ENCODE measurements at regions not wholly inside any gene's neighbourhood (a gene's known extent, or its start where the extent isn't known, plus 50 kb on each side); places are given as distances from the start of the nearest gene placed in this dataset.

DNA sequence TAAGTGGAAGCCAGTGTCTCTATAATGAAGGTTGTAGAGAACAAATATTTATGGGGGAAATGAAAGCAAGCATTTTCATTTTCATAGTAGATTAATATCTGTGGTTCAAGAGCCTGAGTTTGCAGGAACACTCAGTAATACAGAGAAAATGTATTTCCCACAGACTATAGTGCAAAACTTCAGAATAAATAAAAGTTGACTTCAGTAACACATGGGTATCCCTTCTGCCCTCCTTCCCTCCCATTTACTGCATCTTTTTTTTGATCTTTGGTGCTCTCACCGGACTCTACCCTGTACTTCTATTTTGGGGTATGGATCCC, 75.3 kb upstream of the AMN1 start:
- Histone ChIP-seq H3K9me2 (ENCODE audit: insufficient read depth) (no peaks in the 10 kb centered on the region), H2AFZ (no peak overlapping the region), H3K9me3 (ENCODE audit: low read depth) (no peaks in the 10 kb centered on the region), H3K27ac (no peak overlapping the region), H3K27me3 (replicated peaks; ENCODE audit: insufficient read depth) (no peaks in the 10 kb centered on the region; the same call in 1 of the 2 replicates), H3K9ac (no peak overlapping the region), H3K36me3 (ENCODE audit: low read depth) (no peaks in the 10 kb centered on the region), H3K79me2 (ENCODE audit: insufficient read depth) (no peaks in the 10 kb centered on the region), H3F3A (ENCODE audit: insufficient read depth) (no peaks in the 10 kb centered on the region), H3K4me3 (no peak overlapping the region), H4K20me1 (ENCODE audit: insufficient read depth) (no peaks in the 10 kb centered on the region), H3K4me1 (ENCODE audit: insufficient read depth) (no peaks in the 10 kb centered on the region), H3K4me2 (ENCODE audit: unreplicated experiment) (no peak overlapping the region)
- in situ Hi-C loops (cut with MboI), result no loop called here
- WGBS, 2 experiments (ENCODE audit: low coverage in 1 of 2, low lambda C conversion rate in 2 of 2, missing lambda C conversion rate in 2 of 2), result 30 to 41% methylated on average over 1 of the region's 1 CpG
- no peak for TF ChIP-seq EZH2phosphoT487 (IDR thresholded peaks at IDR 0.05; ENCODE audit: insufficient read depth, low read depth)
- no peak for TF ChIP-seq EZH2 (IDR thresholded peaks at IDR 0.05; ENCODE audit: insufficient read depth, poor library complexity, severe bottlenecking)
- no peak for DNase-seq

DNA sequence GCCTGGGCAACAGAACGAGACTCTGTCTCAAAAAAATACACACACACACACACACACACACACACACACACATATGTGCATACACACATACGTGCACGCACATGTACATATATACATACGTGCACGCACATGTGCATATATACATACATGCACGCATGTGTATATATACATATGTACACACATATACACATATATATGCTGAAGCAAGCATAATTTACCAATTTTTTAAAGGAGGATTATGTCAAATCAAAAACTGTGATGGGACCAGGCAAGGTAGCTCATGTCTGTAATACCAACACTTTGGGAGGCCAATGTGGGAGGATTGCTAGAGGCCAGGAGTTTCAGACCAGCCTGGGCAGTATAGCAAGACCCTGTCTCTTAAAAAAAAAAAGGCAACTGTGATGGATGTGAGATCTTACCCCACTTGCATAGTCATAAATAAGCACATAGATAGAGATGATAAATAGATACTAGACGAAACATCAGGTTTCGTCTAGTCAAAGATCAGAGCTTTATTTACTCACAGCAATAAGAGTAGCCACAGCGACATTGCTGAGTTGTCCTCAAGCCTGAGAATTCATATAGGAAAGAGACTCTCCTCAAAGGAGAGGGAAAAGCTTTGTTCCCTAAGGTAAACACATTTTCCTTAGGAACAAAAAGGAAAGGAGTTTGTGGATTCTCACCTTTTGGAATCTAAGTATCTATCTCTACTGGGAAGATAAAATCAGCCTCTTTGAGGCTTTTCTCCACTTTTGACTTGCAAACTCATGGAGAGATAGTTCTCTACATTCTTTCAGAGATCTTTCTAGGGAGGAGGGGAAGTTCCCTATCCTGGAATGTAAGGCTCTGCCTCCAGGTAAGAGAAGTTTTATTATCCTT, 74.7 kb upstream of the AMN1 start:
- in situ Hi-C loops (cut with MboI), result no loop called here
- TF ChIP-seq EZH2phosphoT487 (IDR thresholded peaks at IDR 0.05; ENCODE audit: insufficient read depth, low read depth) (no peak), EZH2 (IDR thresholded peaks at IDR 0.05; ENCODE audit: insufficient read depth, poor library complexity, severe bottlenecking) (no peak)
- H3K4me3 ChIP-seq, result no peak overlapping the region
- H3F3A ChIP-seq (ENCODE audit: insufficient read depth), result no peaks in the 10 kb centered on the region
- DNase-seq, result no peak
- no peaks in the 10 kb centered on the region for H3K4me1 ChIP-seq (ENCODE audit: insufficient read depth)
- no peaks in the 10 kb centered on the region for H4K20me1 ChIP-seq (ENCODE audit: insufficient read depth)
- no peak overlapping the region for H3K4me2 ChIP-seq (ENCODE audit: unreplicated experiment)
- no peak overlapping the region for H3K27ac ChIP-seq
- H3K79me2 ChIP-seq (ENCODE audit: insufficient read depth), result no peaks in the 10 kb centered on the region
- no peak overlapping the region for H3K9ac ChIP-seq
- H2AFZ ChIP-seq, result no peak overlapping the region
- H3K9me3 ChIP-seq (ENCODE audit: low read depth), result no peaks in the 10 kb centered on the region
- H3K36me3 ChIP-seq (ENCODE audit: low read depth), result no peaks in the 10 kb centered on the region
- no peaks in the 10 kb centered on the region; the same call in 1 of the 2 replicates for H3K27me3 ChIP-seq (replicated peaks; ENCODE audit: insufficient read depth)
- WGBS, 2 experiments (ENCODE audit: low coverage in 1 of 2, low lambda C conversion rate in 2 of 2, missing lambda C conversion rate in 2 of 2), result 79 to 82% methylated on average over 9 of the region's 9 CpGs
- no peaks in the 10 kb centered on the region for H3K9me2 ChIP-seq (ENCODE audit: insufficient read depth)

DNA sequence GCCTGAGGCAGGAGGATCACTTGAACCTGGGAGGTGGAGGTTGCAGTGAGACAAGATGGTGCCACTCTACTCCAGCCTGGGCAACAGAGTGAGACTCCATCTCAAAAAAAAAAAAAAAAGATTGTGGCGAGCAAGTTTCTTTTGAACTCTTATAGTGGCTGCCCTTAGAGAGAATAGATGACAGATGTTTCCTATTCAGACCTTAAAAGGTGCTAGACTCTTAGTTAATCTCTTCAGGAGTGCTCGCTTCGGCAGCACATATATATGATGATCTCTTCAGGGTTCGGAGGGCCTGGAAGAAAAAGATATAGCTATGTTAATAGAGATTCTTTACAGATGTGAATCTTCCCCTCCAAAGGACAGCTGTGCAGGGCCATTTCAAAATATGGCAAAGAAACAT, 73.1 kb upstream of the AMN1 start:
- Histone ChIP-seq H3K79me2 (ENCODE audit: insufficient read depth) (no peaks in the 10 kb centered on the region), H3K4me2 (ENCODE audit: unreplicated experiment) (no peak overlapping the region), H2AFZ (no peak overlapping the region), H3K4me3 (no peak overlapping the region), H4K20me1 (ENCODE audit: insufficient read depth) (no peaks in the 10 kb centered on the region), H3K9ac (no peak overlapping the region), H3F3A (ENCODE audit: insufficient read depth) (no peaks in the 10 kb centered on the region), H3K27ac (no peak overlapping the region), H3K9me2 (ENCODE audit: insufficient read depth) (no peaks in the 10 kb centered on the region), H3K27me3 (replicated peaks; ENCODE audit: insufficient read depth) (no peaks in the 10 kb centered on the region; the same call in 1 of the 2 replicates), H3K4me1 (ENCODE audit: insufficient read depth) (no peaks in the 10 kb centered on the region), H3K9me3 (ENCODE audit: low read depth) (no peaks in the 10 kb centered on the region), H3K36me3 (ENCODE audit: low read depth) (no peaks in the 10 kb centered on the region)
- no peak for DNase-seq
- in situ Hi-C loops (cut with MboI), result no loop called here
- WGBS, 2 experiments (ENCODE audit: low coverage in 1 of 2, low lambda C conversion rate in 2 of 2, missing lambda C conversion rate in 2 of 2), result 75% methylated on average over 4 of the region's 4 CpGs
- no peak for TF ChIP-seq EZH2 (IDR thresholded peaks at IDR 0.05; ENCODE audit: insufficient read depth, poor library complexity, severe bottlenecking)
- no peak for TF ChIP-seq EZH2phosphoT487 (IDR thresholded peaks at IDR 0.05; ENCODE audit: insufficient read depth, low read depth)

DNA sequence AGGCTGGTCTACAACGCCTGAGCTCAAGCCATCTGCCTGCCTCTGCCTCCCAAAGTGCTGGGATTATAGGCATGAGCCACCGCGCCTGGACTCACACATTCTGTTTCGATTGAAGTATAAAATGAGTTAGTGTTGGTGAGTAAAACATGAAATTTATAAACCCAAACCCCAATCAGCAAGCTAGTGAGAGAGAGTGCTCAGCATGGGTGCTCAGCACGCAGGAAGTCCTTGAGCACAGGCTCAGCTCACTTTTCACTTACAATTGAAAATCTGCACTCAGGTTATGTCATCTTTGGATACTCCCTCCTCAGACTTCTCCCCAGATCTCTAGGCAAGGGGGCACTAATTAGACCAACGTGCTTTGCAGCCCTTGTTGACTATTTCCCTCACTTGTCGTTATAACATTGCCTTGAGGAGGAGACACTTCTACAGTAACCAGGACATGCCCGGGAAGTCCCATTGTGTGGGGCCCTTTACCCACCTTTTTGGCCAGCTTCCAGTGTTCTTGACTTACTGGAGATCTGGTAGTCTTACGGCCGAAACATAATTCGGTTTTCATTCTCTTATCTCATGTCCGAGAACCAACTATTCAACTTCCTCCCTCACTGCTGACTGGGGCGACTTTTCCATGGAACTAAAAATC, 68.5 kb upstream of the AMN1 start:
- in situ Hi-C loops (cut with MboI), result loop anchor here (25.0 kb wide), 1 partner anchor 110 kb away; no protein-coding TSS in a partner anchor
- Histone ChIP-seq H3K9me3 (ENCODE audit: low read depth) (no peaks in the 10 kb centered on the region), H4K20me1 (ENCODE audit: insufficient read depth) (no peaks in the 10 kb centered on the region), H3K4me1 (ENCODE audit: insufficient read depth) (no peaks in the 10 kb centered on the region), H3K9ac (no peak overlapping the region), H3K27me3 (replicated peaks; ENCODE audit: insufficient read depth) (no peaks in the 10 kb centered on the region), H3K4me3 (no peak overlapping the region), H3F3A (ENCODE audit: insufficient read depth) (no peaks in the 10 kb centered on the region), H3K27ac (no peak overlapping the region), H3K79me2 (ENCODE audit: insufficient read depth) (no peaks in the 10 kb centered on the region), H3K4me2 (ENCODE audit: unreplicated experiment) (no peak overlapping the region), H2AFZ (no peak overlapping the region), H3K36me3 (ENCODE audit: low read depth) (no peaks in the 10 kb centered on the region), H3K9me2 (ENCODE audit: insufficient read depth) (no peaks in the 10 kb centered on the region)
- DNase-seq, result no peak
- TF ChIP-seq EZH2 (IDR thresholded peaks at IDR 0.05; ENCODE audit: insufficient read depth, poor library complexity, severe bottlenecking) (no peak), EZH2phosphoT487 (IDR thresholded peaks at IDR 0.05; ENCODE audit: insufficient read depth, low read depth) (no peak)
- 66 to 69% methylated on average over 13 of the region's 13 CpGs for WGBS, 2 experiments (ENCODE audit: low coverage in 1 of 2, low lambda C conversion rate in 2 of 2, missing lambda C conversion rate in 2 of 2)

Measured in GM23248 (cell line).